ENCODE measurements at regions not wholly inside any gene's neighbourhood (a gene's known extent, or its start where the extent isn't known, plus 50 kb on each side); places are given as distances from the start of the nearest gene placed in this dataset.

- DNase-seq (ENCODE audit: low spot score): no peak
- Histone ChIP-seq H3K4me3 (no peak overlapping the region), H3K27ac (no peak overlapping the region)
- TF ChIP-seq CTCF (IDR thresholded peaks at IDR 0.05): no peak
These were observed 216.9 kb upstream of the NEIL3 start for GRCh38 chr4:177092807-177093206.

GRCh38 chr4:177093964-177094363 is 215.7 kb upstream of the NEIL3 start:
- no peak for DNase-seq (ENCODE audit: low spot score)
- no peak overlapping the region for H3K27ac ChIP-seq
- TF ChIP-seq CTCF (IDR thresholded peaks at IDR 0.05): no peak
- no peak overlapping the region for H3K4me3 ChIP-seq

GRCh38 chr4:177097291-177097690 is 212.4 kb upstream of the NEIL3 start:
- no peak overlapping the region for H3K4me3 ChIP-seq
- no peak for DNase-seq (ENCODE audit: low spot score)
- no peak for TF ChIP-seq CTCF (IDR thresholded peaks at IDR 0.05)
- no peak overlapping the region for H3K27ac ChIP-seq

- TF ChIP-seq CTCF (IDR thresholded peaks at IDR 0.05): no peak
- Histone ChIP-seq H3K4me3 (no peak overlapping the region), H3K27ac (no peak overlapping the region)
- no peak for DNase-seq (ENCODE audit: low spot score)
These were observed 210.5 kb upstream of the NEIL3 start for GRCh38 chr4:177099211-177099610.

- Histone ChIP-seq H3K4me3 (no peak overlapping the region), H3K27ac (no peak overlapping the region)
- no peak for DNase-seq (ENCODE audit: low spot score)
- no peak for TF ChIP-seq CTCF (IDR thresholded peaks at IDR 0.05)
These were observed 209.4 kb upstream of the NEIL3 start for GRCh38 chr4:177100307-177100706.

GRCh38 chr4:177103619-177104018 is 206.1 kb upstream of the NEIL3 start:
- no peak for TF ChIP-seq CTCF (IDR thresholded peaks at IDR 0.05)
- DNase-seq (ENCODE audit: low spot score): no peak
- Histone ChIP-seq H3K27ac (no peak overlapping the region), H3K4me3 (no peak overlapping the region)

GRCh38 chr4:177105536-177105935 is 204.1 kb upstream of the NEIL3 start:
- Histone ChIP-seq H3K4me3 (no peak overlapping the region), H3K27ac (no peak overlapping the region)
- no peak for TF ChIP-seq CTCF (IDR thresholded peaks at IDR 0.05)
- no peak for DNase-seq (ENCODE audit: low spot score)
